ENCODE measurements at regions not wholly inside any gene's neighbourhood (a gene's known extent, or its start where the extent isn't known, plus 50 kb on each side); places are given as distances from the start of the nearest gene placed in this dataset.
A peak's percentile ranks its signal among the peaks of the same experiment; 100 is the strongest.

GRCh38 chr1:8139383-8139782, 113.3 kb upstream of the ERRFI1 start:
- TF ChIP-seq EP300 (IDR thresholded peaks at IDR 0.05) (no peak), POLR2A (IDR thresholded peaks at IDR 0.05) (no peak), POLR2AphosphoS5 (IDR thresholded peaks at IDR 0.05) (no peak), CTCF (IDR thresholded peaks at IDR 0.05) (no peak)
- Histone ChIP-seq H3K36me3 (no peaks in the 10 kb centered on the region), H3K9me3 (no peaks in the 10 kb centered on the region), H3K27ac (peak overlapping the region in 2 of 4 donors; percentile 91 to 96), H3K27me3 (no peaks in the 10 kb centered on the region), H3K4me3 (no peak overlapping the region), H3K4me1 (peaks cover 19 to 64% (median 19%) of the 10 kb centered on the region in 3 donors)
- no peak for ATAC-seq
- WGBS, 2 donors (ENCODE audit: low coverage in 1 of 2), result 87 to 90% methylated on average over 5 to 6 of the region's 6 CpGs

GRCh38 chr1:8138673-8139072, 112.6 kb upstream of the ERRFI1 start:
- TF ChIP-seq EP300 (IDR thresholded peaks at IDR 0.05), result no peak
- TF ChIP-seq POLR2AphosphoS5 (IDR thresholded peaks at IDR 0.05), result no peak
- no peak for TF ChIP-seq POLR2A (IDR thresholded peaks at IDR 0.05)
- TF ChIP-seq CTCF (IDR thresholded peaks at IDR 0.05), result no peak
- peak overlapping the region; percentile 82 to 96 (median 87) for H3K27ac ChIP-seq
- no peaks in the 10 kb centered on the region for H3K27me3 ChIP-seq
- H3K9me3 ChIP-seq, result no peaks in the 10 kb centered on the region
- no peaks in the 10 kb centered on the region for H3K36me3 ChIP-seq
- peaks cover 19 to 71% (median 21%) of the 10 kb centered on the region in 3 donors for H3K4me1 ChIP-seq
- no peak overlapping the region for H3K4me3 ChIP-seq
- ATAC-seq, result no peak
- 94 to 95% methylated on average over 2 to 5 of the region's 6 CpGs for WGBS, 2 donors (ENCODE audit: low coverage in 1 of 2)

- peak; percentile 29 for ATAC-seq
- H3K4me3 ChIP-seq, result no peak overlapping the region
- 6 to 21% methylated on average over 10 to 12 of the region's 13 CpGs for WGBS, 2 donors (ENCODE audit: low coverage in 1 of 2)
- H3K9me3 ChIP-seq, result no peaks in the 10 kb centered on the region
- H3K27ac ChIP-seq, result peak overlapping the region; percentile 82 to 96 (median 87)
- no peaks in the 10 kb centered on the region for H3K27me3 ChIP-seq
- no peaks in the 10 kb centered on the region for H3K36me3 ChIP-seq
- H3K4me1 ChIP-seq, result peaks cover 21 to 73% (median 22%) of the 10 kb centered on the region in 3 donors
- TF ChIP-seq POLR2A (IDR thresholded peaks at IDR 0.05) (no peak), CTCF (IDR thresholded peaks at IDR 0.05) (no peak), POLR2AphosphoS5 (IDR thresholded peaks at IDR 0.05) (peak; percentile 84), EP300 (IDR thresholded peaks at IDR 0.05) (no peak)
These were observed 111.6 kb upstream of the ERRFI1 start for GRCh38 chr1:8137481-8138244.

GRCh38 chr1:8136766-8137165, 110.7 kb upstream of the ERRFI1 start:
- no peak for TF ChIP-seq POLR2A (IDR thresholded peaks at IDR 0.05)
- no peak for TF ChIP-seq EP300 (IDR thresholded peaks at IDR 0.05)
- no peak for TF ChIP-seq POLR2AphosphoS5 (IDR thresholded peaks at IDR 0.05)
- no peak for TF ChIP-seq CTCF (IDR thresholded peaks at IDR 0.05)
- H3K27ac ChIP-seq, result peak overlapping the region; percentile 82 to 96 (median 93)
- H3K27me3 ChIP-seq, result no peaks in the 10 kb centered on the region
- H3K4me1 ChIP-seq, result peaks cover 21 to 73% (median 22%) of the 10 kb centered on the region in 3 donors
- H3K36me3 ChIP-seq, result no peaks in the 10 kb centered on the region
- H3K4me3 ChIP-seq, result no peak overlapping the region
- H3K9me3 ChIP-seq, result no peaks in the 10 kb centered on the region
- 68% methylated on average over 5 of the region's 5 CpGs; no CpG with 5 or more reads in 1 of the 2 donors for WGBS, 2 donors (ENCODE audit: low coverage in 1 of 2)
- no peak for ATAC-seq

GRCh38 chr1:8135250-8135649, 109.1 kb upstream of the ERRFI1 start:
- no peak for ATAC-seq
- Histone ChIP-seq H3K36me3 (no peaks in the 10 kb centered on the region), H3K27me3 (no peaks in the 10 kb centered on the region), H3K4me3 (no peak overlapping the region), H3K4me1 (peaks cover 21 to 71% (median 22%) of the 10 kb centered on the region in 3 donors), H3K27ac (peak overlapping the region; percentile 82 to 96 (median 93)), H3K9me3 (no peaks in the 10 kb centered on the region)
- WGBS, 2 donors (ENCODE audit: low coverage in 1 of 2), result 75 to 81% methylated on average over 4 to 6 of the region's 7 CpGs
- TF ChIP-seq CTCF (IDR thresholded peaks at IDR 0.05) (no peak), POLR2AphosphoS5 (IDR thresholded peaks at IDR 0.05) (no peak), EP300 (IDR thresholded peaks at IDR 0.05) (no peak), POLR2A (IDR thresholded peaks at IDR 0.05) (no peak)
